ENCODE measurements at regions not wholly inside any gene's neighbourhood (a gene's known extent, or its start where the extent isn't known, plus 50 kb on each side); places are given as distances from the start of the nearest gene placed in this dataset.

DNA sequence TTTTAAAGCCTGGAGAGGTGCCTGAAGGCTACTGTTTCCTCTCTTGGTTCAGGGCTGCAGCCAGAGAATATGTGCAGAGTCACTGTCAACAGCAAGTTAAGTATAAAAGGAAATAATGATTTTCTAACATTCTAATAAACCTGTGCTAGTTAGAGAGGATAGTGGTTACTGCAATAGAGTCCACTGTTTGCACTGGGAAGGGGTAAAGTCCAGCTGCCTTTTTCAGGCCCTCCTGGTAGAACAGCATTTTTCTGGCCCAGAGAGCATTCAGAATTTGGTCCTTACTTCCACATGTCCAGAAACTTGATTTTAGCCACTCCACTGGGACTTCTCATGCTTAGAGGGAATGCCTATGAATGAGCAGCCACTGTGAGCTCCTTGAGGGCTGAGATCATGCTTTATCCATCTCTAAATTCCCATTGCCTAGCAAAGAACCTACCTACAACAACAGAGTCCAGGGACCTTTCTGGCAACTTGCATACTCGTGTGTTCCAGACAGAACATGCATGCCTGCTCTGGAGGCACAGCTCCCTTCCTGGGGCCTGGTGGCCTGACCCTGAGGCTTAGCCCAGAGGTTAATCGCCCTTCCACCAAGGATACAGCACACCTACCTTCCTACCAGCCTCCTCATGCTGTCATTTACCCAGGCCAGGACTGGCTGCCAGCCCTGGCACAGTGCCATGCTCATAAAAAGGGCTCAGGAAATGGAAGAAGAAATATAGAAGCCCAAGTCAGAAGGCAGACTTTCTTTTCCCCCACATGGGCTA is 50.3 kb upstream of the ATP13A3 start:
- peaks cover 11% of the 10 kb centered on the region for H3K4me1 Mint-ChIP-seq
- H3K9me3 Mint-ChIP-seq = peaks cover 25% of the 10 kb centered on the region
- no peaks in the 10 kb centered on the region for H3K36me3 Mint-ChIP-seq (ENCODE audit: low read depth)
- H3K4me3 Mint-ChIP-seq = no peak overlapping the region
- peak overlapping the region; percentile 35 to 89 (median 53) for H3K27ac Mint-ChIP-seq
- H3K27me3 Mint-ChIP-seq (ENCODE audit: low read depth) = peaks cover 8% of the 10 kb centered on the region
- TF ChIP-seq, protein P1, sequence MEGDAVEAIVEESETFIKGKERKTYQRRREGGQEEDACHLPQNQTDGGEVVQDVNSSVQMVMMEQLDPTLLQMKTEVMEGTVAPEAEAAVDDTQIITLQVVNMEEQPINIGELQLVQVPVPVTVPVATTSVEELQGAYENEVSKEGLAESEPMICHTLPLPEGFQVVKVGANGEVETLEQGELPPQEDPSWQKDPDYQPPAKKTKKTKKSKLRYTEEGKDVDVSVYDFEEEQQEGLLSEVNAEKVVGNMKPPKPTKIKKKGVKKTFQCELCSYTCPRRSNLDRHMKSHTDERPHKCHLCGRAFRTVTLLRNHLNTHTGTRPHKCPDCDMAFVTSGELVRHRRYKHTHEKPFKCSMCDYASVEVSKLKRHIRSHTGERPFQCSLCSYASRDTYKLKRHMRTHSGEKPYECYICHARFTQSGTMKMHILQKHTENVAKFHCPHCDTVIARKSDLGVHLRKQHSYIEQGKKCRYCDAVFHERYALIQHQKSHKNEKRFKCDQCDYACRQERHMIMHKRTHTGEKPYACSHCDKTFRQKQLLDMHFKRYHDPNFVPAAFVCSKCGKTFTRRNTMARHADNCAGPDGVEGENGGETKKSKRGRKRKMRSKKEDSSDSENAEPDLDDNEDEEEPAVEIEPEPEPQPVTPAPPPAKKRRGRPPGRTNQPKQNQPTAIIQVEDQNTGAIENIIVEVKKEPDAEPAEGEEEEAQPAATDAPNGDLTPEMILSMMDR (IDR thresholded peaks at IDR 0.05; ENCODE audit: unreplicated experiment in 3 of 3) = no peak

Measured in nephron (organoid).